ENCODE measurements at regions not wholly inside any gene's neighbourhood (a gene's known extent, or its start where the extent isn't known, plus 50 kb on each side); places are given as distances from the start of the nearest gene placed in this dataset.

DNA sequence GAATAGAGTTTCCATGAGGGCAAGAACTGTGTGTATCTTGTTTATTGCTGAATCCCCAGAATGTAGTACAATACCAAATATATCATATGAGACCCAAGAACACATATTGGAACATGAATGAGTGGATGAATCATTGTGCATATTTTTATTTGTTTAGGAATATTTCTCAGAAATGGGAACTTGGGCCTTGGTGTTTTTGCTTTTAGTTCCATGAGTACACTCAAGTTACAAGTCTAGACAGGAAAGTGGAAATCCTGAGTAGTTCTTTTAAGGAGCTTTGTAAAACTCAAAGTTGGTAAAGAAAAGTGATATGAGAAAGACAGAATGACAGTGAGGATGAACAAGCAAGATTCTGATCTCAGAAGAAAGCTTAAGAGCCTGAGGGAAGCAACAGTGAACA lies 647.0 kb downstream of the EFNA5 start:
- no peak for TF ChIP-seq POLR2A (IDR thresholded peaks at IDR 0.05)
- TF ChIP-seq CTCF (IDR thresholded peaks at IDR 0.05) = no peak
- no peak for TF ChIP-seq POLR2AphosphoS5 (IDR thresholded peaks at IDR 0.05)
